B cell (primary cell): ENCODE measurements at regions not wholly inside any gene's neighbourhood (a gene's known extent, or its start where the extent isn't known, plus 50 kb on each side); places are given as distances from the start of the nearest gene placed in this dataset.

ENCODE experiments used
- EZH2 ChIP-seq: IDR thresholded peaks from 2 replicates; pipeline ENCODE4 v1.6.1; 2012; ENCODE audit warnings: borderline replicate concordance, low read depth, mild to moderate bottlenecking, moderate library complexity, low read length; ENCODE audit not compliant: insufficient read depth, poor library complexity, severe bottlenecking
- TF ChIP-seq, protein P1 (sequence below): fragments of 200-600 bp; IDR thresholded peaks from one replicate; pipeline ENCODE4 v1.8.0; 2022; ENCODE audit warnings: antibody characterized with exemption, mild to moderate bottlenecking

DNA sequence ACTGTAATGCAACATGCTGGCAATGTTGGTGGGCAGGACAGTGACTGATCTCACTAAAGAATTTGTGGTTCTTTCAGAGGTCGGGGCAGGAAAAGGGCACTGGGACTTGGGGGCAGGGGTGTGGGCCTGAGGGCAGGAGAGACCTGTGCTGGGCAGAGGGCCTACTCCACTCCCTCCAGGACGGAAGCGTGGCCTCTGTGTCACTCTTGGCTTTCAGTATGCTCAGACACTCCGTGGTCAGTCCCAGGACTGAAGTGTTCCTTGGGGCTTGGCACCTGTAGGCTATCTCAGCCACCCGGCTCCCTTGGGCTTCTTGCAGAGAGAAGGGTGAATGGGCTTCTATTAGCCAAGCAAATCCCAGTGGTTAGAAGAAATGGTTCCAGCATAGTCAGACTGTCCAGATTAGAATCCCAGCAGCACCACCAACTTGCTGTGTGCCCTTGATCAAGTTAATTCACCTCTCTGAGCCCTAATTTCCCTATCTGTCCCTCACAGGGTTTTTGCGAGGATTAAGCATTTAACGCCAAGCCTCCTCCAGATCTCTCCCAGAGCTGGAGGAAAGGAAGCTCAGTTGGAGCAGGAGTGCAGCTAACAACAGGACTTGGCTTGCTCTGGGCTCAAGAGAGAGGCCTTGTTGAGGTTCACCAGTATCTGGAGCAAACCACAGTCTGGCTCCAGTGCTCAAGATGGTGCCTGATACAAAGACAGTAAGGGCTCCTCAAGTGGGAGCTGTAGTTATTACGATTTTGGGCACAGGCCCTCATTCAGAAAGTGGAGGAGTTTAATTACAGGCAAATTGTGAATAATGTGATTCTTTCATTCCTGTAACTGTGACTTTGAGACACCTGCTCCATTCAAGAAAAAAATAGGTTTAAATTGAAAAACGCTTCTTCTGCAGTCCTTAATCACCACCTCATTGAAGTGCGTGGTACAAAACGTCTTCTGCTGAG lies 57.7 kb upstream of the LRP8 start:
- TF ChIP-seq, protein P1, sequence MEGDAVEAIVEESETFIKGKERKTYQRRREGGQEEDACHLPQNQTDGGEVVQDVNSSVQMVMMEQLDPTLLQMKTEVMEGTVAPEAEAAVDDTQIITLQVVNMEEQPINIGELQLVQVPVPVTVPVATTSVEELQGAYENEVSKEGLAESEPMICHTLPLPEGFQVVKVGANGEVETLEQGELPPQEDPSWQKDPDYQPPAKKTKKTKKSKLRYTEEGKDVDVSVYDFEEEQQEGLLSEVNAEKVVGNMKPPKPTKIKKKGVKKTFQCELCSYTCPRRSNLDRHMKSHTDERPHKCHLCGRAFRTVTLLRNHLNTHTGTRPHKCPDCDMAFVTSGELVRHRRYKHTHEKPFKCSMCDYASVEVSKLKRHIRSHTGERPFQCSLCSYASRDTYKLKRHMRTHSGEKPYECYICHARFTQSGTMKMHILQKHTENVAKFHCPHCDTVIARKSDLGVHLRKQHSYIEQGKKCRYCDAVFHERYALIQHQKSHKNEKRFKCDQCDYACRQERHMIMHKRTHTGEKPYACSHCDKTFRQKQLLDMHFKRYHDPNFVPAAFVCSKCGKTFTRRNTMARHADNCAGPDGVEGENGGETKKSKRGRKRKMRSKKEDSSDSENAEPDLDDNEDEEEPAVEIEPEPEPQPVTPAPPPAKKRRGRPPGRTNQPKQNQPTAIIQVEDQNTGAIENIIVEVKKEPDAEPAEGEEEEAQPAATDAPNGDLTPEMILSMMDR, result no peak
- TF ChIP-seq EZH2, result no peak
